ENCODE measurements at regions not wholly inside any gene's neighbourhood (a gene's known extent, or its start where the extent isn't known, plus 50 kb on each side); places are given as distances from the start of the nearest gene placed in this dataset.

DNA sequence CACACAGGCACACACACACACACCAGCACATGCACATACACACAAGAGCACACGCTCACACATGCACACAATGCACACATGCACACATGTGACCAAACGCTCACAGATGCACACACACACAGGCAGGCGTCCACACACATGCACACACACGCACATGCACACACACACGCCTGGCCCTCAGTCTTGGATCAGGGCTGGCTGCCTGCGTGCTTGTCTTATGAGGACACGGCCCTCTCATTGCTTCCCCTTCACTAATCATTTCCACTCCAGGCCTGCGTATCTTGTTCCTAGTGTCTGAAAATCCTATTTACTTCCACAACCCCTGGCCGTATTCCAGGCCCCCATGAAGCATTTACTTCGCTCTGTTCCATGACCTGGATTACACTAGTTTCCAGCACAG, 740.5 kb downstream of the BRD1 start:
- ATAC-seq: no peak

DNA sequence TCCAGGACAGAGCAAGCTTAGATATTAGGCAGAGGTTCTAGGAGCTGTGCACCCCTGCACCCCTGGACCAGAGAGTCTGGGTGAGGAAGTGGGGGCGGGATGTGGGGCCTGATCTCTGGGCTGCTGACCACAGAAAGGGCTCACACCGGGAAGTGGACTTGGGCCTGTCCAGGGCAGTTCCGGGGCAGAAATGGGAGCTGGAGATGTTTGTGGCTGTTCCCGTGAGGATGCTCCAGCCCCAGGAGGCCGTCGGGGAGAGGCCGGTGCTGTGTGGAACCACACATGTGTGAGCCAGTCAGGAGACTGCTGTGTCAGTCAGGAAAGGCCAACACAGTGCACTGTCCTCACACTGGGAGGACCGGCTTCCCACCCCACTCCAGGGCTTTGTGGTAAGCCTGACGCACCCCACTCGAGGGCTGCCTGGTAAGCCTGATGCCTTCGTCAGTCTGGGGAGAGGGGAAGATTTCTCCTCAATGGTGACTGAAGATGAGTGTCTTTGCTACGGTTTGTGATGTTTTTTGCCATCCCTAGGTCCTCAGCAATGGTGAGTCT, 741.0 kb downstream of the BRD1 start:
- TF ChIP-seq ELF1 (IDR thresholded peaks at IDR 0.05; ENCODE audit: borderline replicate concordance, low read depth) (no peak), POLR2AphosphoS5 (IDR thresholded peaks at IDR 0.05; ENCODE audit: low read depth, low read length) (no peak), SIN3A (IDR thresholded peaks at IDR 0.05; ENCODE audit: low read depth) (no peak), ZNF274 (IDR thresholded peaks at IDR 0.05; ENCODE audit: low read depth, low read length) (no peak), SRF (IDR thresholded peaks at IDR 0.05; ENCODE audit: low read depth) (no peak)
- peaks cover 8 to 13% of the 10 kb centered on the region in 2 experiments; a peak in 3 of 4 replicates for H3K4me1 ChIP-seq (ENCODE audit: control insufficient read depth in 1 of 2, insufficient read depth in 2 of 2, low read length in 2 of 2)
- no peak overlapping the region for H3K4me2 ChIP-seq (ENCODE audit: low read length)
- ATAC-seq (no peak), DNase-seq (ENCODE audit: low read depth, low spot score) (no peak)
- BruUV-seq (replicated peaks): no TSS peak
- no peaks in the 10 kb centered on the region for H4K20me1 ChIP-seq (ENCODE audit: insufficient read depth)
- no peak overlapping the region for H2AFZ ChIP-seq (ENCODE audit: low read depth, low read length, poor library complexity, severe bottlenecking)
- H3K79me2 ChIP-seq (ENCODE audit: insufficient read depth, low read length): no peaks in the 10 kb centered on the region
- CTCF ChIA-PET: interaction anchor here (1.4 kb wide), 1 partner anchor 218 kb away, joined by 3 read pairs; no protein-coding TSS in a partner anchor
- RAD21 ChIA-PET (ENCODE audit: low non-redundant PET in 1 of 2, low total read pairs in 2 of 2, uncharacterized antibody in 2 of 2, unreplicated experiment in 2 of 2): no interaction called here
- intact Hi-C loops (cut with micrococcal nuclease): no loop called here
- no peaks in the 10 kb centered on the region for H3K9me3 ChIP-seq (ENCODE audit: control insufficient read depth in 1 of 2, insufficient read depth in 1 of 2, low read depth in 1 of 2, low read length in 2 of 2)
- H3K36me3 ChIP-seq (ENCODE audit: control insufficient read depth in 1 of 2, insufficient read depth in 2 of 2, low read length in 2 of 2): no peaks in the 10 kb centered on the region
- H3K9ac ChIP-seq (ENCODE audit: low read length): no peak overlapping the region
- H3K9me2 ChIP-seq (ENCODE audit: insufficient read depth): no peaks in the 10 kb centered on the region
- no peak overlapping the region for H3K27ac ChIP-seq (ENCODE audit: low read depth, low read length)
- H3K4me3 ChIP-seq (replicated peaks in 1 of 2; ENCODE audit: low read depth in 1 of 2, low read length in 2 of 2): no peak overlapping the region
- POLR2A ChIA-PET: no interaction called here
- no peaks in the 10 kb centered on the region for H3K27me3 ChIP-seq (ENCODE audit: insufficient read depth, low read length)

More for the DNA sequence above, 740.5 kb downstream of the BRD1 start:
- H3K4me3 ChIP-seq (replicated peaks in 1 of 2; ENCODE audit: low read depth in 1 of 2, low read length in 2 of 2): no peak overlapping the region
- H3K4me1 ChIP-seq (ENCODE audit: control insufficient read depth in 1 of 2, insufficient read depth in 2 of 2, low read length in 2 of 2): peaks cover 8 to 13% of the 10 kb centered on the region in 2 experiments; a peak in 3 of 4 replicates
- CTCF ChIA-PET: no interaction called here
- H3K9me3 ChIP-seq (ENCODE audit: control insufficient read depth in 1 of 2, insufficient read depth in 1 of 2, low read depth in 1 of 2, low read length in 2 of 2): no peaks in the 10 kb centered on the region
- no peak overlapping the region for H2AFZ ChIP-seq (ENCODE audit: low read depth, low read length, poor library complexity, severe bottlenecking)
- no peaks in the 10 kb centered on the region for H3K27me3 ChIP-seq (ENCODE audit: insufficient read depth, low read length)
- H3K9ac ChIP-seq (ENCODE audit: low read length): no peak overlapping the region
- TF ChIP-seq SP1 (IDR thresholded peaks at IDR 0.05; ENCODE audit: low read depth): no peak
- TF ChIP-seq POLR2A (IDR thresholded peaks at IDR 0.05; ENCODE audit: borderline replicate concordance, extremely low read depth, insufficient read depth, insufficient read length): no peak
- TF ChIP-seq, protein P1, sequence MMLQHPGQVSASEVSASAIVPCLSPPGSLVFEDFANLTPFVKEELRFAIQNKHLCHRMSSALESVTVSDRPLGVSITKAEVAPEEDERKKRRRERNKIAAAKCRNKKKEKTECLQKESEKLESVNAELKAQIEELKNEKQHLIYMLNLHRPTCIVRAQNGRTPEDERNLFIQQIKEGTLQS (IDR thresholded peaks at IDR 0.05): no peak
- TF ChIP-seq, protein P2, sequence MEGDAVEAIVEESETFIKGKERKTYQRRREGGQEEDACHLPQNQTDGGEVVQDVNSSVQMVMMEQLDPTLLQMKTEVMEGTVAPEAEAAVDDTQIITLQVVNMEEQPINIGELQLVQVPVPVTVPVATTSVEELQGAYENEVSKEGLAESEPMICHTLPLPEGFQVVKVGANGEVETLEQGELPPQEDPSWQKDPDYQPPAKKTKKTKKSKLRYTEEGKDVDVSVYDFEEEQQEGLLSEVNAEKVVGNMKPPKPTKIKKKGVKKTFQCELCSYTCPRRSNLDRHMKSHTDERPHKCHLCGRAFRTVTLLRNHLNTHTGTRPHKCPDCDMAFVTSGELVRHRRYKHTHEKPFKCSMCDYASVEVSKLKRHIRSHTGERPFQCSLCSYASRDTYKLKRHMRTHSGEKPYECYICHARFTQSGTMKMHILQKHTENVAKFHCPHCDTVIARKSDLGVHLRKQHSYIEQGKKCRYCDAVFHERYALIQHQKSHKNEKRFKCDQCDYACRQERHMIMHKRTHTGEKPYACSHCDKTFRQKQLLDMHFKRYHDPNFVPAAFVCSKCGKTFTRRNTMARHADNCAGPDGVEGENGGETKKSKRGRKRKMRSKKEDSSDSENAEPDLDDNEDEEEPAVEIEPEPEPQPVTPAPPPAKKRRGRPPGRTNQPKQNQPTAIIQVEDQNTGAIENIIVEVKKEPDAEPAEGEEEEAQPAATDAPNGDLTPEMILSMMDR (IDR thresholded peaks at IDR 0.05 in 2 of 3, conservative IDR thresholded peaks at IDR 0.05 in 1 of 3; ENCODE audit: borderline replicate concordance in 1 of 3, insufficient read depth in 1 of 3, low read depth in 2 of 3, low read length in 2 of 3): no peak
- no peak overlapping the region for H3K4me2 ChIP-seq (ENCODE audit: low read length)
- no peaks in the 10 kb centered on the region for H3K9me2 ChIP-seq (ENCODE audit: insufficient read depth)
- H3K36me3 ChIP-seq (ENCODE audit: control insufficient read depth in 1 of 2, insufficient read depth in 2 of 2, low read length in 2 of 2): no peaks in the 10 kb centered on the region
- POLR2A ChIA-PET: no interaction called here
- intact Hi-C loops (cut with micrococcal nuclease): no loop called here
- no peaks in the 10 kb centered on the region for H3K79me2 ChIP-seq (ENCODE audit: insufficient read depth, low read length)
- RAD21 ChIA-PET (ENCODE audit: low non-redundant PET in 1 of 2, low total read pairs in 2 of 2, uncharacterized antibody in 2 of 2, unreplicated experiment in 2 of 2): no interaction called here
- no TSS peak for BruUV-seq (replicated peaks)
- no peak overlapping the region for H3K27ac ChIP-seq (ENCODE audit: low read depth, low read length)
- no peak for DNase-seq (ENCODE audit: low read depth, low spot score)
- no peaks in the 10 kb centered on the region for H4K20me1 ChIP-seq (ENCODE audit: insufficient read depth)
